ENCODE measurements at regions not wholly inside any gene's neighbourhood (a gene's known extent, or its start where the extent isn't known, plus 50 kb on each side); places are given as distances from the start of the nearest gene placed in this dataset.

DNA sequence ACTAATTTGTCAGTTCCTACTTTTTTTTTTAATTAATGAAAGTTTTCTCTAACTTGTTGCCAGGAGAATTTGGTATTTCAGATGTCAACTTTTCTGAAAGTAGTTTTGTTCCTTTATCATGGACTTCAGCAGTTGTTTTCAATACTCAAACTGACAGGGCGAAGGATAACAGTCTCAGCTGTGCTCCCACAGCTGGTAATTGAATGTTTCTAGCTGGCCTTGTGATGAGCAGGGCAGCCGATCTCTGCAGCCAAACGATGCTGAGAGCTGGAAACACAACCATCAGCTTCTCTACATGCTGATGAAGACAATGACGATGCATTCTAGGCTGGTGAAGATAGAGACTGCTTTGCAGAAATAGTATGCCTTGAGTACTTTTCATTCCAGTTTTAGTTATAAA is 130.0 kb upstream of the MAP9 start:
- H3K4me1 ChIP-seq (ENCODE audit: low read length) = no peaks in the 10 kb centered on the region
- 0 out of 2 replicates have a peak overlapping the region, but pooled peaks have one; percentile 25 for H2AFZ ChIP-seq (ENCODE audit: low read depth, low read length)
- no peaks in the 10 kb centered on the region for H4K20me1 ChIP-seq (ENCODE audit: insufficient read depth, low read length)
- TF ChIP-seq, protein P1, sequence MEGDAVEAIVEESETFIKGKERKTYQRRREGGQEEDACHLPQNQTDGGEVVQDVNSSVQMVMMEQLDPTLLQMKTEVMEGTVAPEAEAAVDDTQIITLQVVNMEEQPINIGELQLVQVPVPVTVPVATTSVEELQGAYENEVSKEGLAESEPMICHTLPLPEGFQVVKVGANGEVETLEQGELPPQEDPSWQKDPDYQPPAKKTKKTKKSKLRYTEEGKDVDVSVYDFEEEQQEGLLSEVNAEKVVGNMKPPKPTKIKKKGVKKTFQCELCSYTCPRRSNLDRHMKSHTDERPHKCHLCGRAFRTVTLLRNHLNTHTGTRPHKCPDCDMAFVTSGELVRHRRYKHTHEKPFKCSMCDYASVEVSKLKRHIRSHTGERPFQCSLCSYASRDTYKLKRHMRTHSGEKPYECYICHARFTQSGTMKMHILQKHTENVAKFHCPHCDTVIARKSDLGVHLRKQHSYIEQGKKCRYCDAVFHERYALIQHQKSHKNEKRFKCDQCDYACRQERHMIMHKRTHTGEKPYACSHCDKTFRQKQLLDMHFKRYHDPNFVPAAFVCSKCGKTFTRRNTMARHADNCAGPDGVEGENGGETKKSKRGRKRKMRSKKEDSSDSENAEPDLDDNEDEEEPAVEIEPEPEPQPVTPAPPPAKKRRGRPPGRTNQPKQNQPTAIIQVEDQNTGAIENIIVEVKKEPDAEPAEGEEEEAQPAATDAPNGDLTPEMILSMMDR (IDR thresholded peaks at IDR 0.05; ENCODE audit: low read depth, low read length) = no peak
- TF ChIP-seq EZH2phosphoT487 (IDR thresholded peaks at IDR 0.05; ENCODE audit: low read depth) = no peak
- H3K9me3 ChIP-seq (ENCODE audit: insufficient read depth, low read length) = peaks cover 3% of the 10 kb centered on the region; the same call in 1 of the 2 replicates
- no peaks in the 10 kb centered on the region for H3K79me2 ChIP-seq (ENCODE audit: low read length)
- no peak overlapping the region for H3K4me2 ChIP-seq (ENCODE audit: low read length)
- H3K4me3 ChIP-seq (ENCODE audit: low read length) = no peak overlapping the region
- no peak overlapping the region for H3K27ac ChIP-seq (ENCODE audit: low read length)
- H3K9ac ChIP-seq (ENCODE audit: low read length) = no peak overlapping the region
- H3K36me3 ChIP-seq (replicated peaks; ENCODE audit: low read depth, low read length) = no peaks in the 10 kb centered on the region
- no peaks in the 10 kb centered on the region for H3K27me3 ChIP-seq (ENCODE audit: low read depth, low read length)

DNA sequence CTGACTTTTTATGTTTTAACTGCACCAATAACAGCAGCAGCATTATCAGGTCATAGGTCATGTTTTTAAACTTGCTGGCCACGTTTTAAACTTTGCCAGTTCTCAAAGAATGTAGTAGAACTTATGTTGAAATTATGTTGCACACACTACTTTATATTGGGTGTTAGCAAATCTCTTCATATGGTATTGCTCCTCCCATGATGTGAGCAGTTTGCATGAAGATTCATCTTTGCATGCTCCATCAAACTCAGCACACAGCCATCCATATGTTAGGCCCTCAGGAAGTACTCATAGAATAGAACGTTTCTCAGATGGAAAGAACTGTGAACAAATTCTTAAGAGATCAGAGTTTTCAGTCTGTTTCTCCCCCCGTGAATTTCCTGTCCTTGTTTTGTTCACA is 128.6 kb upstream of the MAP9 start:
- Histone ChIP-seq H3K79me2 (ENCODE audit: low read length) (no peaks in the 10 kb centered on the region), H3K4me3 (ENCODE audit: low read length) (no peak overlapping the region), H2AFZ (ENCODE audit: low read depth, low read length) (peak overlapping the region; percentile 36; the same call in 1 of the 2 replicates), H3K27me3 (ENCODE audit: low read depth, low read length) (no peaks in the 10 kb centered on the region), H3K27ac (ENCODE audit: low read length) (no peak overlapping the region), H3K36me3 (replicated peaks; ENCODE audit: low read depth, low read length) (no peaks in the 10 kb centered on the region), H3K4me1 (ENCODE audit: low read length) (no peaks in the 10 kb centered on the region), H3K4me2 (ENCODE audit: low read length) (no peak overlapping the region), H3K9me3 (ENCODE audit: insufficient read depth, low read length) (peaks cover 3% of the 10 kb centered on the region; the same call in 1 of the 2 replicates), H3K9ac (ENCODE audit: low read length) (no peak overlapping the region), H4K20me1 (ENCODE audit: insufficient read depth, low read length) (no peaks in the 10 kb centered on the region)
- TF ChIP-seq, protein P1 (IDR thresholded peaks at IDR 0.05; ENCODE audit: low read depth, low read length) = no peak
- TF ChIP-seq EZH2phosphoT487 (IDR thresholded peaks at IDR 0.05; ENCODE audit: low read depth) = no peak

DNA sequence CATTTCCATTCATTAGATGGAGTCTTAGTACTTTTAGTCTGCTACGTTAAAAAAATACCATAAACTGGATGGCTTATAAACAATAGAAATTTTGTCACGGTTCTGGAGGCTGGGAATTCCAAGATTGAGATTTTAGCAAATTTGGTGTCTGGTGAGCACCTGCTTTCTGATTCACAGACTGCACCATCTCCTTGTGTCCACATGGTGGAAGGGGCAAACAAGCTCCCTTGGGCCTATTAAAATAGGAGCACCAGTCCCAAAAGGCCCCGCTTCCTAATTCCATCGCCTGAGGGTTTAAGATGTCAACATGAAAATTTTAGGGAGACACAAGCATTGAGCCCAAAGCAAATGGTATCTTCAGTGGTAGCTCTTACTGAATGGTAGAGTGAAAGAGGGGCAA is 120.5 kb upstream of the MAP9 start:
- H3K4me2 ChIP-seq (ENCODE audit: low read length) = no peak overlapping the region
- H3K27ac ChIP-seq (ENCODE audit: low read length) = no peak overlapping the region
- H4K20me1 ChIP-seq (ENCODE audit: insufficient read depth, low read length) = no peaks in the 10 kb centered on the region
- TF ChIP-seq, protein P1 (IDR thresholded peaks at IDR 0.05; ENCODE audit: low read depth, low read length) = no peak
- TF ChIP-seq EZH2phosphoT487 (IDR thresholded peaks at IDR 0.05; ENCODE audit: low read depth) = no peak
- no peaks in the 10 kb centered on the region for H3K27me3 ChIP-seq (ENCODE audit: low read depth, low read length)
- no peak overlapping the region for H3K4me3 ChIP-seq (ENCODE audit: low read length)
- H3K36me3 ChIP-seq (replicated peaks; ENCODE audit: low read depth, low read length) = no peaks in the 10 kb centered on the region
- H2AFZ ChIP-seq (ENCODE audit: low read depth, low read length) = no peak overlapping the region
- no peaks in the 10 kb centered on the region for H3K9me3 ChIP-seq (ENCODE audit: insufficient read depth, low read length)
- H3K79me2 ChIP-seq (ENCODE audit: low read length) = no peaks in the 10 kb centered on the region
- no peaks in the 10 kb centered on the region for H3K4me1 ChIP-seq (ENCODE audit: low read length)
- no peak overlapping the region for H3K9ac ChIP-seq (ENCODE audit: low read length)

DNA sequence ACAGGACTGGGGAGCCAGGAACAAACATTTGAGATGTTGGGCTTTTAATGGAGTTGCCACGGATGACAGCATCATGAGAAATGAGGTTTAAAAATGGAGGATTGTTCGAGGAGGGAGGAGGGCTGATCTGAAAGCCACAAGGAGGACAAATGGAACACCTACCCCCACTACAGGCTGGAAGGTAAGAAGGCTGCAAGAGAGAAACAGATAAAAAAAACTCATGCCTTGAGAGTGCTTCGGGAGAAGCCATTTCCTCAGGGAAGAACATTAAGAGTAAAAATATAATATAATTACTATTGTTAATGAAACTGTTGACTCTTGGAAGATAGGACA is 119.5 kb upstream of the MAP9 start:
- TF ChIP-seq, protein P1 (IDR thresholded peaks at IDR 0.05; ENCODE audit: low read depth, low read length) = no peak
- no peak for TF ChIP-seq EZH2phosphoT487 (IDR thresholded peaks at IDR 0.05; ENCODE audit: low read depth)
- H3K4me1 ChIP-seq (ENCODE audit: low read length) = 0 out of 2 replicates have a peak, but pooled peaks cover 3% of the 10 kb centered on the region
- no peaks in the 10 kb centered on the region for H4K20me1 ChIP-seq (ENCODE audit: insufficient read depth, low read length)
- H3K4me2 ChIP-seq (ENCODE audit: low read length) = no peak overlapping the region
- H3K9ac ChIP-seq (ENCODE audit: low read length) = no peak overlapping the region
- H2AFZ ChIP-seq (ENCODE audit: low read depth, low read length) = no peak overlapping the region
- H3K4me3 ChIP-seq (ENCODE audit: low read length) = no peak overlapping the region
- no peak overlapping the region for H3K27ac ChIP-seq (ENCODE audit: low read length)
- H3K9me3 ChIP-seq (ENCODE audit: insufficient read depth, low read length) = no peaks in the 10 kb centered on the region
- no peaks in the 10 kb centered on the region for H3K27me3 ChIP-seq (ENCODE audit: low read depth, low read length)
- no peaks in the 10 kb centered on the region for H3K36me3 ChIP-seq (replicated peaks; ENCODE audit: low read depth, low read length)
- H3K79me2 ChIP-seq (ENCODE audit: low read length) = no peaks in the 10 kb centered on the region
